ENCODE measurements at regions not wholly inside any gene's neighbourhood (a gene's known extent, or its start where the extent isn't known, plus 50 kb on each side); places are given as distances from the start of the nearest gene placed in this dataset.

- Mint-ChIP-seq H3K27me3 (peaks cover 41% of the 10 kb centered on the region), H3K9me3 (no peaks in the 10 kb centered on the region), H3K4me1 (no peaks in the 10 kb centered on the region), H3K27ac (no peak overlapping the region), H3K36me3 (no peaks in the 10 kb centered on the region), H3K4me3 (no peak overlapping the region)
- DNase-seq, result no peak
Observed at GRCh38 chr6:133827766-133828165, 61.1 kb upstream of the TCF21 start.

GRCh38 chr6:133833949-133834359 lies 55.0 kb upstream of the TCF21 start:
- H3K27me3 Mint-ChIP-seq, result peaks cover 47% of the 10 kb centered on the region
- no peak for DNase-seq
- H3K9me3 Mint-ChIP-seq, result no peaks in the 10 kb centered on the region
- H3K36me3 Mint-ChIP-seq, result no peaks in the 10 kb centered on the region
- H3K27ac Mint-ChIP-seq, result no peak overlapping the region
- peaks cover 5% of the 10 kb centered on the region for H3K4me1 Mint-ChIP-seq
- H3K4me3 Mint-ChIP-seq, result no peak overlapping the region

DNA sequence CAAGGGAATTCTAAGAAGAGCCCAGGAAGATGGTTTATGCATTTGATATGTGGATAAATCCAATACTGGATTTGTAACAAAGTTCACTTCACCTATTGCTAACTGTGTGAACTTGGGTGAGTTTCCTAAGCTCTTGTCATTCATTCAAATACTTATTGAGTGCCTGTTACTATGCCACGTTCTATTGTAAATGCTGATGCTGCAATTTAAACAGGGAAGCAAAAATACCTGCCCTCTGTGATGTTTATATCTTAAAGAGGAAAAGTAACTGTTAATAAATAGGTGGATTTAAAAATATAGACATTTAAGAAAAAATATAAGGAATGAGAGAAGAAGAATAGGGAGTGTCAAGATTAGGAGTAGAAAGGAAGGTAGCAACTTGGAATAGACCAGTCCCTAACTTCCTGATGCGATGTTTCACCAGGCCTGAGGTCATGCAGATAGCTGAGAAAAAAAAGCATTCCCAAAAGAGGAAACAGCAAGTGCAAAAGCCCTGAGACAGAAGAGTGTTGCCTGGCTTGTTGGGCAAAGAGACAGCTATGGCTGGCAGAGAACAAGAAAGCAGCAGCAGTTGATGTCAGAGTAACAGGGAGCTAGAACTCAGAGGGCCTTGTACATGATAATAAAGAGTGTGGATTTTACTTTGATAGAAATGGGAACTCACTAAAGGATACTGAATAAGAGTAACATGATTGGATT lies 54.3 kb upstream of the TCF21 start:
- DNase-seq, result no peak
- H3K27me3 Mint-ChIP-seq, result peaks cover 53% of the 10 kb centered on the region
- no peak overlapping the region for H3K27ac Mint-ChIP-seq
- no peaks in the 10 kb centered on the region for H3K36me3 Mint-ChIP-seq
- no peaks in the 10 kb centered on the region for H3K9me3 Mint-ChIP-seq
- no peak overlapping the region for H3K4me3 Mint-ChIP-seq
- peaks cover 5% of the 10 kb centered on the region for H3K4me1 Mint-ChIP-seq

- H3K27me3 Mint-ChIP-seq, result peaks cover 51% of the 10 kb centered on the region
- H3K36me3 Mint-ChIP-seq, result no peaks in the 10 kb centered on the region
- no peak for DNase-seq
- no peaks in the 10 kb centered on the region for H3K9me3 Mint-ChIP-seq
- H3K4me1 Mint-ChIP-seq, result peaks cover 5% of the 10 kb centered on the region
- H3K27ac Mint-ChIP-seq, result no peak overlapping the region
- H3K4me3 Mint-ChIP-seq, result no peak overlapping the region
Observed at GRCh38 chr6:133835901-133836300, 53.0 kb upstream of the TCF21 start.

DNA sequence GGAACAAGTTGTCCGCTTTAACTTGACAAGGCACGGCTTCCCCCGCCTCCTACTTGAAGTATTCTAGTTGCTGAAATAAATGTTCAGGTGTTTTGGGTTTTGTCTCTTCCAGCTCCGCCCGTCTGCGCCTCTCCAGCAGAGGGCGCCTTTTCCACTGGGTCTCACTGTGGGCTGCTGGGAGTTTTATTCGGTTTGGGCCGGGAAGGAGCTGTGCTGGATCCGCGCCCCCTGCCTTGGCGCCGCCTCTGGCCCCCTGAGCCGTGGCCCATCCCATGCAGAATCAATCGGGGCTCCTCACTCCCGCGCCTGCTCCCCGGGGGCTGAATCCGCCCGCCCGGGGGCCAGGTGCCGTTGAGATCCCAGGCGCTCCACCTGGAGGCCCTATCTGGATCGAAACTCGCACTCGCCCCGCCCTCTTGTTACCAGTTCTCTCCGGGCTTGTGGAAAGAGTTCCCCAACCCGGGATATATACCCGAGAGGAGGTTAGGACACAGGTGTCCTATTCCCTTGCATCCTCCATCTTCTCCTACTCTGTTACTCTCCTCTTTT lies 51.0 kb upstream of the TCF21 start:
- peaks cover 5% of the 10 kb centered on the region for H3K4me1 Mint-ChIP-seq
- H3K36me3 Mint-ChIP-seq, result no peaks in the 10 kb centered on the region
- H3K27me3 Mint-ChIP-seq, result peaks cover 39% of the 10 kb centered on the region
- DNase-seq, result peak; percentile 63
- peak overlapping the region; percentile 61 for H3K4me3 Mint-ChIP-seq
- H3K27ac Mint-ChIP-seq, result no peak overlapping the region
- H3K9me3 Mint-ChIP-seq, result no peaks in the 10 kb centered on the region

Data from activated naive CD8-positive, alpha-beta T cell treated with anti-CD3 and anti-CD28 coated beads for 36 hours (primary cell).